Keratinocyte (primary cell): ENCODE measurements at regions not wholly inside any gene's neighbourhood (a gene's known extent, or its start where the extent isn't known, plus 50 kb on each side); places are given as distances from the start of the nearest gene placed in this dataset.

ENCODE experiments used
- CTCF ChIP-seq, 3 experiments: IDR thresholded peaks in 1 of 3; conservative IDR thresholded peaks in 1 of 3; optimal IDR thresholded peaks in 1 of 3; 2 replicates in 2 of 3; 3 replicates in 1 of 3; pipeline versions ENCODE3 to v1.5.1; 2011; ENCODE audit warnings: low read length in 3 of 3, mild to moderate bottlenecking in 3 of 3, moderate library complexity in 2 of 3, control low read depth in 1 of 3, inconsistent platforms in 1 of 3; ENCODE audit not compliant: insufficient read depth in 2 of 3; ENCODE audit errors: extremely low read depth in 1 of 3
- EZH2 ChIP-seq: IDR thresholded peaks from one replicate; pipeline ENCODE4 v1.6.1; 2012; ENCODE audit warnings: inconsistent platforms, mild to moderate bottlenecking, low read length, moderate library complexity

GRCh38 chr4:57162499-57163019 lies 52.4 kb upstream of the IGFBP7 start:
- TF ChIP-seq EZH2 (no peak), CTCF (optimal IDR thresholded peaks at IDR 0.05 in 1 of 3, IDR thresholded peaks at IDR 0.05 in 1 of 3, conservative IDR thresholded peaks at IDR 0.05 in 1 of 3; ENCODE audit: extremely low read depth in 1 of 3, insufficient read depth in 2 of 3, low read length in 3 of 3) (no peak)
